HG02870 (cell line): ENCODE measurements at regions not wholly inside any gene's neighbourhood (a gene's known extent, or its start where the extent isn't known, plus 50 kb on each side); places are given as distances from the start of the nearest gene placed in this dataset.
"Not testable (repeated sequence)": the region's sequence is repeated elsewhere in the genome, so short reads cannot be mapped to it uniquely, and the experiment has no call there.

Source experiments
- ATAC-seq: cut with Tn5 transposase; IDR thresholded peaks from one replicate; pipeline ENCODE4 v1.9.1; 2021; ENCODE audit warnings: mild to moderate bottlenecking, moderate library complexity; ENCODE audit not compliant: unreplicated experiment

GRCh38 chr6:145540741-145541140 lies 194.6 kb downstream of the EPM2A start:
- ATAC-seq = no peak

- no peak for ATAC-seq
These were observed 191.3 kb downstream of the EPM2A start for GRCh38 chr6:145544041-145544440.

GRCh38 chr6:145544514-145544913 lies 190.8 kb downstream of the EPM2A start:
- no peak for ATAC-seq

- ATAC-seq = no peak
These were observed 189.1 kb downstream of the EPM2A start for GRCh38 chr6:145546265-145546664.

GRCh38 chr6:145547594-145548335 lies 187.6 kb downstream of the EPM2A start:
- no peak for ATAC-seq

GRCh38 chr6:145548933-145549648 lies 186.2 kb downstream of the EPM2A start:
- ATAC-seq = no peak

GRCh38 chr6:145551164-145551563 lies 184.2 kb downstream of the EPM2A start:
- no peak for ATAC-seq

- no peak for ATAC-seq
These were observed 180.2 kb downstream of the EPM2A start for GRCh38 chr6:145555084-145555483.

- ATAC-seq = no peak
These were observed 177.8 kb downstream of the EPM2A start for GRCh38 chr6:145557474-145557873.

- ATAC-seq = peak; percentile 47
These were observed 175.5 kb downstream of the EPM2A start for GRCh38 chr6:145559836-145560235.

GRCh38 chr6:145561095-145562072 lies 173.9 kb downstream of the EPM2A start:
- no peak for ATAC-seq

- no peak for ATAC-seq
These were observed 172.3 kb downstream of the EPM2A start for GRCh38 chr6:145562771-145563615.

- no peak for ATAC-seq
These were observed 170.8 kb downstream of the EPM2A start for GRCh38 chr6:145564553-145564952.

- ATAC-seq = no peak
These were observed 167.6 kb downstream of the EPM2A start for GRCh38 chr6:145567684-145568252.

GRCh38 chr6:145569140-145569539 lies 166.2 kb downstream of the EPM2A start:
- ATAC-seq = no peak

- not testable (repeated sequence) for ATAC-seq
These were observed 165.0 kb downstream of the EPM2A start for GRCh38 chr6:145570336-145570735.

- ATAC-seq = not testable (repeated sequence)
These were observed 161.1 kb downstream of the EPM2A start for GRCh38 chr6:145574269-145574668.
